OCI-LY7 (cell line): ENCODE measurements at regions not wholly inside any gene's neighbourhood (a gene's known extent, or its start where the extent isn't known, plus 50 kb on each side); places are given as distances from the start of the nearest gene placed in this dataset.

Experiments
- BruUV-seq: library from RNA; stranded (reverse); fragments of 400-500 nt; replicated peaks from 2 replicates; lab custom pipeline; 2021; lab: Mats Ljungman, UMichigan
- CTCF ChIA-PET: fragments of 300-600 bp; sonication (Branson Sonifier 250); formaldehyde crosslinking; loops from one replicate; lab custom pipeline; 2022; ENCODE audit warnings: antibody characterized with exemption; ENCODE audit not compliant: unreplicated experiment; lab: Charles Lee
- POLR2A ChIA-PET: fragments of 300-600 bp; sonication (Branson Sonifier 250); formaldehyde crosslinking; loops from one replicate; lab custom pipeline; 2022; ENCODE audit warnings: antibody characterized with exemption; lab: Charles Lee
- DNase-seq: peaks from one replicate; pipeline ENCODE4 v3.0.0-alpha.2; 2015; ENCODE audit warnings: low spot score
- H2AFZ ChIP-seq: fragments of 200-600 bp; sonication (generic), shearing (Covaris generic); 2 replicates; pipeline ENCODE4 v1.6.1; 2014; ENCODE audit warnings: mild to moderate bottlenecking, antibody characterized with exemption, low read length, moderate library complexity
- H3K27ac ChIP-seq: fragments of 200-600 bp; sonication (generic); 2 replicates; pipeline ENCODE4 v1.5.1; 2014; ENCODE audit warnings: mixed run types, low read depth, mild to moderate bottlenecking, moderate library complexity, low read length, inconsistent platforms; ENCODE audit not compliant: poor library complexity, severe bottlenecking
- H3K36me3 ChIP-seq: fragments of 200-600 bp; sonication (generic); 2 replicates; pipeline ENCODE4 v1.6.1; 2014; ENCODE audit warnings: mild to moderate bottlenecking, antibody characterized with exemption, low read length, moderate library complexity, mixed read lengths; ENCODE audit not compliant: insufficient read depth
- H3K4me1 ChIP-seq: fragments of 200-600 bp; sonication (generic); 2 replicates; pipeline ENCODE4 v1.5.1; 2014; ENCODE audit warnings: mild to moderate bottlenecking, low read length; ENCODE audit not compliant: insufficient read depth, poor library complexity, severe bottlenecking
- H3K4me2 ChIP-seq: fragments of 200-600 bp; sonication (generic); 2 replicates; pipeline ENCODE4 v1.6.1; 2014; ENCODE audit warnings: mild to moderate bottlenecking, low read length
- H3K4me3 ChIP-seq: fragments of 200-600 bp; sonication (generic); 2 replicates; pipeline ENCODE4 v1.5.1; 2014; ENCODE audit warnings: mild to moderate bottlenecking, low read depth, low read length; ENCODE audit not compliant: poor library complexity, severe bottlenecking
- H3K79me2 ChIP-seq: fragments of 200-600 bp; sonication (generic); 2 replicates; pipeline ENCODE4 v1.6.1; 2016; ENCODE audit warnings: low read depth, mild to moderate bottlenecking, low read length, moderate library complexity, mixed read lengths; ENCODE audit not compliant: insufficient read depth
- H3K9me2 ChIP-seq: fragments of 200-600 bp; sonication (generic); 2 replicates; pipeline ENCODE4 v1.6.1; 2016; ENCODE audit warnings: mild to moderate bottlenecking, low read length, mixed read lengths; ENCODE audit not compliant: insufficient read depth
- H3K9me3 ChIP-seq: fragments of 200-600 bp; sonication (generic); 2 replicates; pipeline ENCODE4 v1.6.1; 2014; ENCODE audit warnings: mild to moderate bottlenecking, mixed run types, low read length, mixed read lengths
- H4K20me1 ChIP-seq: fragments of 200-600 bp; sonication (generic); 2 replicates; pipeline ENCODE4 v1.6.1; 2014; ENCODE audit warnings: mild to moderate bottlenecking, antibody characterized with exemption, low read length, moderate library complexity, mixed read lengths; ENCODE audit not compliant: insufficient read depth
- CTCF ChIP-seq: fragments of 200-600 bp; sonication (generic); conservative IDR thresholded peaks from 2 replicates; pipeline ENCODE4 v1.5.1; 2014; ENCODE audit warnings: mild to moderate bottlenecking, antibody characterized with exemption, low read length, moderate library complexity, mixed read lengths
- EZH2phosphoT487 ChIP-seq: fragments of 200-600 bp; sonication (generic); IDR thresholded peaks from 2 replicates; pipeline ENCODE4 v1.6.1; 2018; ENCODE audit warnings: low read depth, borderline replicate concordance, mild to moderate bottlenecking, mixed run types, antibody characterized with exemption, low read length, moderate library complexity, mixed read lengths
- intact Hi-C: fragments of 100-400 bp; cut with micrococcal nuclease; formaldehyde crosslinking; loops from one replicate; pipeline ENCODE4 v1.10.0; 2022; ENCODE audit not compliant: unreplicated experiment

DNA sequence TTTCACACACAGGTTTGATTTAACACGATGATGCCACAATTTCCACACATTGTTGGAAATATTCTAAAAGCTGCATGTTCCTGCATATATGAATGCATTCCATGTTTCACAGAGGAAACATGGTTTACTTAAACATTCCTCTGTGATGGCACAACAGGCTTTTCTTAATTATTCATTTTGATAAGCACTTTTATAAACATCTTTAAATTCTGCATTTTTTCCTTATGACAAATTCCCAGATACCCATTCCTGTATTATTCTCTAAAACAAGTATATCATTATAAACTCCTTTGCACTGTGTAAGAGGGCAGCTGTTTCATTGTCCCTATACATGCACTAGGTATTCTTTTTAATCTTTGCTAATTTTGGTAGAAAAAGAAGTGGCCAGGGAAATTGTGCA lies 532.3 kb downstream of the SOX6 start:
- ChIA-PET POLR2A (no interaction called here), CTCF (no interaction called here)
- H3K79me2 ChIP-seq, result no peaks in the 10 kb centered on the region
- intact Hi-C loops, result loop anchor here (10.0 kb wide), 1 partner anchor 781 kb away; no protein-coding TSS in a partner anchor
- no peaks in the 10 kb centered on the region for H3K36me3 ChIP-seq
- no peak overlapping the region for H3K27ac ChIP-seq
- TF ChIP-seq CTCF, result no peak
- BruUV-seq, result no TSS peak
- H3K4me2 ChIP-seq, result no peak overlapping the region
- peaks cover 2% of the 10 kb centered on the region for H3K4me1 ChIP-seq
- no peak for DNase-seq
- no peaks in the 10 kb centered on the region for H3K9me2 ChIP-seq
- no peak overlapping the region for H3K4me3 ChIP-seq
- no peaks in the 10 kb centered on the region for H4K20me1 ChIP-seq
- no peaks in the 10 kb centered on the region for H3K9me3 ChIP-seq
- no peak overlapping the region for H2AFZ ChIP-seq

DNA sequence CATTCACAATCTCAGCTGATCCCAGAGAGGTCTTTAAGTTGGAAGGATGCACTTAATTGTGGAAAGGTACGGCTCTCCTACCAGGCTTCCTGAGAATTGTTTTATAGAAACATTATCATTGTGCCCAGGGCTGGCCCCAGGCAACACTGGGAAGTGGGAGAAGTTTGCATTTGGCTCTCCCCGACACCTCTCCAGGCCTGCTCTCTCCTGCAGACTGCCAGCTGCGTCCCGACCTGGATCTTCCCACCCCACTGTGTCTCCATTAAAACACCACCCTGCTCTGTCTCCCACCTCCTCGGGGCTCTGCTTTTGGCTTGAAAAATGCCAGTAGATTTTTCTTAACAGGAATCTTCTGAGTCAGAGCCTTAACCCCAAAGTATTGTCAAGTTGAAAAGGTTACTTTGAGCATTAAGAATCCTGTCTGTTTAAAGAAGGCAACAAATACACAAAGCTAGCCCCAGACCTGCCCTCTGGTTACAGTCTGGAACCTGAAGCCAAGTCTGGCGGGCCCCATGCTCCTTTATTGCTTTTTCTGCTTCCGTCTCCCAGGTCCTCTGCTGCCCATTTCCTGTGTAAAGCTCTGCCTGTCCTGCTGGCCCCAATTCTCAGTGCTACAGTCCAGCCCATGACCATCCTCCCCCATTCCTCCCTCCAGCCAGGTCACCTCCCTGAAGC lies 530.2 kb downstream of the SOX6 start:
- BruUV-seq, result no TSS peak
- Histone ChIP-seq H3K9me2 (no peaks in the 10 kb centered on the region), H3K79me2 (no peaks in the 10 kb centered on the region), H3K4me3 (no peak overlapping the region), H3K4me2 (no peak overlapping the region), H3K9me3 (no peaks in the 10 kb centered on the region), H3K4me1 (peaks cover 9% of the 10 kb centered on the region), H3K27ac (no peak overlapping the region), H4K20me1 (no peaks in the 10 kb centered on the region), H3K36me3 (no peaks in the 10 kb centered on the region), H2AFZ (no peak overlapping the region)
- DNase-seq, result no peak
- CTCF ChIA-PET, result no interaction called here
- intact Hi-C loops, result loop anchor here (10.0 kb wide), 1 partner anchor 779 kb away; no protein-coding TSS in a partner anchor
- POLR2A ChIA-PET, result no interaction called here
- no peak for TF ChIP-seq CTCF

- BruUV-seq, result no TSS peak
- CTCF ChIA-PET, result no interaction called here
These were observed 529.5 kb downstream of the SOX6 start for GRCh38 chr11:15826826-15827225.

More at GRCh38 chr11:15826826-15827225, 529.5 kb downstream of the SOX6 start:
- Histone ChIP-seq H3K9me2 (no peaks in the 10 kb centered on the region), H4K20me1 (no peaks in the 10 kb centered on the region), H3K27ac (no peak overlapping the region), H3K4me2 (no peak overlapping the region), H3K4me3 (no peak overlapping the region), H2AFZ (no peak overlapping the region), H3K79me2 (no peaks in the 10 kb centered on the region), H3K9me3 (no peaks in the 10 kb centered on the region), H3K4me1 (peaks cover 9% of the 10 kb centered on the region), H3K36me3 (no peaks in the 10 kb centered on the region)
- TF ChIP-seq EZH2phosphoT487, result no peak
- TF ChIP-seq CTCF, result peak; percentile 79
- DNase-seq, result peak; percentile 32
- intact Hi-C loops, result loop anchor here (10.0 kb wide), 1 partner anchor 778 kb away; no protein-coding TSS in a partner anchor
- POLR2A ChIA-PET, result no interaction called here
